ENCODE measurements at regions not wholly inside any gene's neighbourhood (a gene's known extent, or its start where the extent isn't known, plus 50 kb on each side); places are given as distances from the start of the nearest gene placed in this dataset.

DNA sequence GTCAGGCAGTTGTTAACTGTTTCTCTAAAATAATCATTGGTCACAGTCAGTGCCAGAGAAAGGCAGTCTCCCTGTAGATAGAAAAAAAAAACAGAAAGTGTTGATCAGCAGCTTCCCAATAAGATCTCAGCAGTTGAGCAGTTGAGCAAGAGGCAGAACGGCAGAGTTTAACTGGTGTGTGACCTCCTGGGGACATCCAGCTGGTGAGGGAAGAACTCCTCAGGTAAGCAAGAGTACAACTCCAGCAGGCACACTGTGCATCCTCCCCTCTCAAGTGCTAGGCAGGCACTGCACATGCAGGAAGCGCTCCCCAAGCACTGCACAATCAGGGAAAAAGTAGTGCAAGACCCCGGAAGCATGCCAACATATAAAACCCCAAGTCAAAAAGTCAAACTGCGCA, 1287.2 kb downstream of the NSUN3 start:
- DNase-seq (ENCODE audit: low read depth in 2 of 2): no peak

- no peak for DNase-seq (ENCODE audit: low read depth in 2 of 2)
These were observed 1288.3 kb downstream of the NSUN3 start for GRCh38 chr3:95351158-95351557.

GRCh38 chr3:95352471-95352870, 1289.6 kb downstream of the NSUN3 start:
- DNase-seq (ENCODE audit: low read depth in 2 of 2): peak; percentile 16 to 32

DNA sequence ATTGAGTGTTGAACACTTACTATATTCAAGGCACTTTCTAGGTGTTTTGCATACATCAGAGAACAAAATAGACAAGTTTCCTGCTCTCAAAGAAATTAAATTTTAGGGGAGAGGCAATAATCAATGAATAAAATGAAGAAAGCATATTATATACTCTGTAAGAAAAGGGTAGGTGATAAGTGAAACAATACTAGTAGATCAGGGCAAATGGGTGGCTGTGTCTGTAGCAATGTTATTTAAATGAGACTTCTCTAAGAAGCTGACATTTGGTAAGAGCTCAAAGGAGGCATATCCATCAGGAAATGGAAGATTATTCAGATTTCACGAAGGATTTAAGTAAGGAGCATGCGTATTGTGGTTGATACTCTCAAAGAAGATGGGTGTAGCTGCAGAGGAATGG, 1291.6 kb downstream of the NSUN3 start:
- no peak for DNase-seq (ENCODE audit: low read depth in 2 of 2)

GRCh38 chr3:95356764-95357501, 1294.1 kb downstream of the NSUN3 start:
- no peak for DNase-seq (ENCODE audit: low read depth in 2 of 2)

GRCh38 chr3:95387242-95388021, 1324.6 kb downstream of the NSUN3 start:
- DNase-seq (ENCODE audit: low read depth in 2 of 2): no peak

- DNase-seq (ENCODE audit: low read depth in 2 of 2): no peak
These were observed 1327.0 kb downstream of the NSUN3 start for GRCh38 chr3:95389725-95390313.

DNA sequence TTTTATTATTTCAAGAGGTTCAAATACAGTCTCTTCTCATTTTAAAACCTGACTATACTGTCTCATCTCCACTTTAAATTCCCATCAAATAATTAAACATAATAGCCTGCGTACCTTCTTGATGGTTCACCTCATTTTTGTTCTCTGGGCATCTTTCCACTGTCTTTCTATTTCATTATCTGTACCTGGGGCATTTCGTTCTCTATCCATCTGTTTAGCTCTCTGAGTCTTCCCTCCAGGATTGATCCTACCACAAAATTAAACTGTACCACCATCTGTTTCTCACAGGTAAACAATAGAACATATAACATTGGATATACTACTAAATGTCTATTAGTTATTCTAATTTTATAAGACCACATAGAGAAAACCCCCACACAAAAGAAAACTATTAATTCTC, 1331.4 kb downstream of the NSUN3 start:
- no peak for DNase-seq (ENCODE audit: low read depth in 2 of 2)

DNA sequence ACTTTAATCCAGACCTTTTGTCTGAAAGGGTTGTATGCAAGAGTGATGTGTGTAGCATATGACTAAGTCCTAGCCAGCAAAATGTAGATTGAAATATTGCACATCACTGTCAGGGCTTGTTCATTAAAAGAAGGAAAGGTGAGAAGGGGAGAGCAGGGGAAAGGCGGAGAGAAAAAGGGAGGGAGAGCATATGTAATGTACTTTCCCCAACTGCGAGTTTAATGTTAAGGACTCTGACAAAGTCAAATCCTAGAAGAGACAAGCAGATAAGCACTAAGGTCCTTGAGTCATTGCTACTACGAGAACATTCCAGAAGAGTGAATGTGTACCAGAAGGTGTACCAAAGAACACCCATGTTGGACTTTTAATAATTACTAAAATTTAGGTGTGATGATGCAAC, 1336.7 kb downstream of the NSUN3 start:
- no peak for DNase-seq (ENCODE audit: low read depth in 2 of 2)

GRCh38 chr3:95401693-95402092, 1338.8 kb downstream of the NSUN3 start:
- DNase-seq (ENCODE audit: low read depth in 2 of 2): no peak

DNA sequence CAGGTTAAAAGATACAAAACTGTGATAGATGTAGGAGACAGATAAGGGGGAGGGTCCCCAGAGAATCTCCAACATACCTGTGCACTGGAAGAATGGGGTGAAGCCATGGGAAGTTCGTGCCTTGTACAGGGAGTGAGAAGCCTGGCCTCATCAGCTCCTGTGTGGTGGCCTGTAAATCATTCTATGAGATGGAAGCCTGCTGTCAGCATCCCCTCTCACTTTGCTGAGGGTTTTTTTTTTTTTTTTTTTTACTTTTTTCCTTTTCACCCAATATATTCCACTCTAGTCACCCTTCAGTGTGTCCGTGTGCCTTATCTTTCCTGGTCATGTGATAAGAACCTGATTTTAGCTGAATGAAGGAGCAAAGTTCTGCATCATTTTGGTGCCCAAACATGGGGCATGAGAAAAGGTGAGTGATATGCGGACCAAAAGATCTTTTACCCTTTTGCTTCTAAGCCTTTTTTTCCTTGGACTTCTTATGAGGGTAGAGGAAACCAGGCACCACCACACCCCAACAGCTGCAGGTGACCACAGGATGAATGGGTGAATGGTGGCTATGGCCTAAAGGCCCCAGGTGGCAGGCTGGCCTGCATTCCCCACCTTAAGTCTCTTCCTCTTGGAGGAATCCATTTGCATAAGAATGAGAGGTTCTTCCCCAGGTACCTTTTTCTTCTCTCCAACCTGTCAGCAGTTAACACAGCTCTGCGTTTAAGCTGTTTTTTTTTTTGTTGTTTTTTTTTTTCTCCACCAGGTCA, 1345.0 kb downstream of the NSUN3 start:
- DNase-seq (ENCODE audit: low read depth in 2 of 2): no peak

GRCh38 chr3:95408464-95408862, 1345.6 kb downstream of the NSUN3 start:
- DNase-seq (ENCODE audit: low read depth in 2 of 2): no peak

DNA sequence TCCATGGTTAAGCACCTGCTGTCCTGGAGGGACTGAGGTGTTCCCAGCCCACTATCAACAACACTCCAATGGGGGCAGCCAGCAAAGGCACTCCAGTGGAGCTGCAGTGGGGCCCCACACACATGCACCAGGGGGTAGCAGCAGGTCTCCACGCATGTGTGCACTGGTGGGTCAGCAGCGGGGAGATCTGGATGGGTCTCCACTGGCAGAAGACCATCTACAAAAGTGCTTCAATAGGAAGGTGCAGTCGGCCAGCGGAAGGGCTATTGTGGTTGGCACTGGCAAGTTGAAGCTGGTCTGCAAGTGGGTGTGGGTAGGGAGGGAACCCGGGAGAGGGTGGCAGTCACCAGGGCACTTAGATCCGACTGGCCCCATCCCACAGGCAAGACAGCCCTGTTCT, 1355.4 kb downstream of the NSUN3 start:
- DNase-seq (ENCODE audit: low read depth in 2 of 2): no peak

DNA sequence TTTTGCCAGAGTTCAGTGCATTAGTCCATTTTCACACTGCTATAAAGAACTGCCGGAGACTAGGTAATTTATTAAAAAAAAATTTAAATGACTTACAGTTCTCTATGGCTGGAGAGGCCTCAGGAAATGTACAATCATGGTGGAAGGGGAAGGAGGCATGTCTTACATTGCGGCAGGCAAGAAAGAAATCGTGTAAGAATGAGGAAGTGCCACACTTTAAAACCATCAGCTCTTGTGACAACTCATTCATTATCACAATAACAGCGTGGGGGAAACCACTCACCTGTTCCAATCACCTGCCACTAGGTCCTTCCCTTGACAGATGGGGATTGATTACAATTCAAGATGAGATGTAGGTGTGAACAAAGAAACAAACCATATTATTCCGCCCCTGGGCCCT, 1361.4 kb downstream of the NSUN3 start:
- DNase-seq (ENCODE audit: low read depth in 2 of 2): no peak

- peak; percentile 58 to 60 for DNase-seq (ENCODE audit: low read depth in 2 of 2)
These were observed 1371.6 kb downstream of the NSUN3 start for GRCh38 chr3:95434491-95434890.

- DNase-seq (ENCODE audit: low read depth in 2 of 2): no peak
These were observed 1374.5 kb downstream of the NSUN3 start for GRCh38 chr3:95437409-95437808.

GRCh38 chr3:95438274-95438673, 1375.4 kb downstream of the NSUN3 start:
- DNase-seq (ENCODE audit: low read depth in 2 of 2): no peak

- DNase-seq (ENCODE audit: low read depth in 2 of 2): no peak
These were observed 1371.6 kb upstream of the EPHA6 start for GRCh38 chr3:95442766-95443165.

- no peak for DNase-seq (ENCODE audit: low read depth in 2 of 2)
These were observed 1364.6 kb upstream of the EPHA6 start for GRCh38 chr3:95449841-95450240.

DNA sequence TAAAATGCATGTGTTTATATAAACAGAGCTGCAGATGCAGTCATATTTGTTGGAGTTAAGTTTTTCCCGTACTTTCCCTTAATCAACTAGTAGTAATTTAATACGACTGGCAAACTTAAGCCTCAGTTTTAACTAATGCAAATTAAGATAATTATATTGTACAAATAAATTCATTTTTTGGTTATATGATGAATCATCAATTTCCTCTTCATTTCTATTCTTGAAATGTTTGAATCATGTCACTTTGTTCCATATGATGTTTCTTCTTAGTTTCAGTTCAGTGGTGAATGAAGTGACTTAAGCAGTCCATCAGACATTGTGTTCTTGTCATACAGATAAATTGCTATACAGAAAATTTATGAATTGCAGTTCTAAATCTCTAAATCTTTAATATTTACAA, 1361.2 kb upstream of the EPHA6 start:
- DNase-seq (ENCODE audit: low read depth in 2 of 2): no peak

- no peak for DNase-seq (ENCODE audit: low read depth in 2 of 2)
These were observed 1357.6 kb upstream of the EPHA6 start for GRCh38 chr3:95456835-95457234.

GRCh38 chr3:95459706-95460105, 1354.7 kb upstream of the EPHA6 start:
- no peak for DNase-seq (ENCODE audit: low read depth in 2 of 2)

All from fibroblast of skin of left quadriceps (primary cell).